IPS-11a (cell line): ENCODE measurements at regions not wholly inside any gene's neighbourhood (a gene's known extent, or its start where the extent isn't known, plus 50 kb on each side); places are given as distances from the start of the nearest gene placed in this dataset.
A peak's percentile ranks its signal among the peaks of the same experiment; 100 is the strongest.

Experiments used
- H3K4me3 ChIP-seq: one replicate; pipeline ENCODE4 v1.5.1; 2013; ENCODE audit warnings: low read depth, low read length, control low read depth

DNA sequence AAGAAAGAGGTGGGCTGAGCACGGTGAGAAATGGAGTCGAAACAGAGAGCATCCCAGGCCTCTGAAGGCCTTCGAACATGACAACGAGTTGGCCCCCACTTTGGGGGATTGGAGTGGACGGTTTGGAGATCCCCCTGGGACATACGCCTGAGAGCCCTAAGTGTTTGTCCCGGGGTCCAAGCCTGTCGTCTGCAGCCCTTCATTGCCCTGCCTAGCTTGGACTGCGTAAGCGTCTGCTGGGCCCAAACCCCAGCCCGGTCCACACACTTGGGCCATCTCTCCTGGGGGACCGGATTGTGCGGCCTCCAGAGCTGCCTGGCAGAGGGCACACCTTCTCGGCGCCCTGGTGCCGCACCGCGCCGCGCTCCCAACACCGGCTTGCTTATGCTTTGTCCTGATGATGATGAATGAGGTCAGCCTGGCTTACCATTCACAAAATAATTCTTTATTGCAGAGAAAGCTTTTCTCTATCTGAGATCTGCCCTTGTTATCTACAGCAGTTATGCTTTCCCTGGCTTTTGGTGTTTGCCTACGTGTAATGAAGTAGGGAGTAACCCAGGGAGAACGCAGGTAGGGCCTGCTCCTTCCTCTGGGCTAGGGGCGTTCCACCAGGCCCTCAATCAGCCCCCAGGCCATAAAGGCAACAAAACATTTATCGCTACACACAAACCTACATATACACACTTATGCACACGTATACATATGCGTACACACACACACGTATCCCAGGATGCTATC is 85.9 kb upstream of the PPARA start:
- no peak overlapping the region for H3K4me3 ChIP-seq

DNA sequence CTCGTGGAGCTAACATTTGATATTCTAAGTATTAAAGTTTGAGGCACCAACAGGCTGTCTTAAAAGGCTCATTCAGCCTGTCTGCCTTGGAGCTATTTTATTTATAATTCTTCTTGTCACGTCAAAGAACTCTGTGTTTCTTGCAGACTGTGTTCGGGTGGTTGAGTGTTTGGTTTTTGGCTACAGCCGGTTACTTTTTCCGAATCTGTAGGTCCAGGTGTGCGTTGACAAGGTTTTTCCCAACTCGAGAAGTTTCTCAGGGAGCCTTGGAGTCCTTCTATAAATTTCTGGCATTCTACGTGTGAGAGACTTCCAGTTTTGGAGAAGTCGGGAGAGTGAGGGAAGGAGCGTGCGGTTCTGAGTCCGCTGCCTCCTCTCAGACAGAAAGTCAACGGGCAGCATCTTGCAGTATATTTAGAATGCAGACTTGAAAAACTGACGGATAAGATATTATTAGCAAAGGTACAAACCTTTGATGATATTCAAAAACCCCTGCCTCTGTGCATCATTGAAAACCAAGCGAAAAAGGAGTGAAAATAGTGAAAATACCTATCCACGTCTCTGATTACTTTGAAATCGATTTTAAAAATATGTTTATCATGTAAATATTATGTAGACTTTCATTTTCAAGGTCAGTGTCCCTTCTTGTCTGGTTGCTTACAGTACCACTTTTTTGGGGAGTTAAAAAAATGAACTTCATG is 85.2 kb upstream of the PPARA start:
- no peak overlapping the region for H3K4me3 ChIP-seq

DNA sequence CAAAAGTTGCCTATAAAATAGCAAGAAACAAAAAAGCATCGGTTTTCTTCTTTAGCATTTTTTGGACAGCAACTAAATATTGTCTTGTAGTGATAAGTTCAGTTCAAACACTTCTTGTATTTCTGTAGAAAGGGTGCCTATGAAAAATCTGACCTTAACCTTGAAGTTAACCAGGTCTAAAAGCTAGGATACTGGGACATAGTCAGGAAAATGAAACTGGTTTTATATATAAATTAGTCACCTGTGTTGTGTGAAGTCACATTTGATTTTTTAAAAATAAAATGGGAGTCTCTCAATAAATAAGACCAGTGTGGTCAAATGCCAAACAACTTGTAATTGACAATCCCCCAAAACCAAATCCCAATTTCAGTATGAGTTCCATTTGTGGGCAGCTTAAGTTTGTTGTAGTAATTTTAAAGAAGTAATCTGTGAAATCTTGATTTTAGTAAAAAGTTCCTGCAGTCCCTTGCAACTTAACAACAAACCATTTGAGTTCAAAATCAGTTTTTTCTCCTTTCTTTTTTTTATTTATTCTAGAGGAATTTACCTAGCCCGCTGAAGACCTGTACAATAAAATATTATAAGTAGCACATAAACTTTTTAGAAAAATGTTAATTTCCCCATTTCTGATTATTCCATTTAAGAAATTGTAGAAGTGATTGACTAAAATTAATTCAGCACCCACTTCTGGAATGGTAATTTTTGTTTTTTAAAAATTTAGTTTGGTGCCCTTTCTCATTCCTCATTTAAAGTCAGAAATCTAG is 84.5 kb upstream of the PPARA start:
- no peak overlapping the region for H3K4me3 ChIP-seq

DNA sequence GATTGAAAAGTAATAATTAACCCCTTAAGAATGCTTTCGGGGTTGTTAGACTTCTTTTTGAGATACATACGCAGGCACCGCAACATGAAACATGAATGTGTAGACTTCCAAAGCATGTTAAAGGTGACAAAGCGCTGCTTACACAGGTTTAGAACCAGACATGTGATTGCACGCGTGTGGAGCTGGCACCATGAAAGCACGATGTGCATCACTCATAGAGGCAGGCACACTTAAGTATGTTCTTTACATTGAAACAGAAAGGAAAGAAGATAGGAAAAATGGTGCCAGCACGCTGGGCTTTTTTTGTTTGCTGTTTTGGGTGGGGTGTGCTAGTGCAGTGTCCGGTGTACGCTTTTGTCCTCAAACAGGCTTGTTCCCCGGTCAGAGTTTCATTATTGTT is 83.6 kb upstream of the PPARA start:
- H3K4me3 ChIP-seq = no peak overlapping the region

DNA sequence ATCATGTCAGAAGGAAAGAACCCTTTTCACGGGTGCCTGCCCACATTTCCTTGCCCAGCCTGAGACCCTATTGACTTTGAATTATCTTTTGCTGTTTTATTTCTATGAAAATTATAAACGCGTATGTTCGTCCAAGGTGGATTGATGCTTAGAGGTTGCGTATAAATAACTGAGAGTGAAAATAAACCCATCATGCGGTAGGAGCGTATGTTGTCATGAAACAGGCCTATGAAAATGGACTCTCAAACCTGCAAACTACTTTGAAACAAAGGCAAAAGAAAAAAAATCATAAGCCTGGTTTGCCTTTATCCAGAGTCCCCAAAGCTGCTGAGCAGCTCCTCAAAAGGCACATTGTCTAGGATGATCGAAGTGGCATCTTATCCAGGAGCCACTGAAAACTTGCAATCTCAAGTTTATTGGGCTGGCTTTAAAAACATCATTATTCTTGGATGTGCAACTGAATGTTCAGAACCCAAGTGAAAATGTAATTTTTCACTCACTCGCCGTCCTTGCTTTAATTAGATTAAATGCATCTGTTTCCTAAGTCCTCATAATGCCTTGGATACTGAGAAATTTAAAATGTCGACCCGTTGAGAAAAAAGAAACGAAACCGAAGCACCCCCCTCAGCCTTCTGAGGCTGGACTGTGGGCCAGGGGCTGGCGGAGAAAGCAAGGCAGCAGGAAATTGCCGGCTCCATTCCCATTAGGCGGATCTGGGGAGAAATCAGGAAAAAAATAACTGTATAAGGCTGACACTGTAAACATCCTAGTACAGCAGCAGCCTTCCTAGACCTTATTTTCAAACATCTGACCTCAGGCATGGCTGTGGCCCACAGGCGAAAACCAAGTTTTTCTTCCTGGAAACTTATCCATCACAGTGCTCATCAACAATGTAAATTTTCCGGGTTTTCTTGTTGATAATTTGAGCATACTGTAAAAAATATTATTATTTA is 82.9 kb upstream of the PPARA start:
- no peak overlapping the region for H3K4me3 ChIP-seq

DNA sequence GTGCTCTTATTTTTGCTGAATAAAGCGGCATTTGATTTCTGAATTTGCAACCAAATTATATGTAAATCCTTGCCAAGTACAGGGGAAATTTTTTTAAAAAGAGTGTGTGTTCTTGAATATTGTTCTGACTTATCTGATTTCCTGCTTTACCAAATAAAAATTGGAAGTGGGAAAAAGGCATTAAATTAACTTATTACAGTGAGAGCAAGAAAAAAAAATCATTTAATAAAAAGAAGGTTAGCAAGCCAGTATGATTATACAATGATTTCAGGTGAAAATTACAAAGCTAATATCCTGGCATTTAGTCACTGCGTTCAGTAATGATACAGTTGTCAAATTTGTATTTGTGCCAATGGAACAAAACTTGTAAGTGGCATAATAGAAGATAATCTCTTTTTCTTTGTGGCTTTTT is 82.1 kb upstream of the PPARA start:
- H3K4me3 ChIP-seq = no peak overlapping the region

DNA sequence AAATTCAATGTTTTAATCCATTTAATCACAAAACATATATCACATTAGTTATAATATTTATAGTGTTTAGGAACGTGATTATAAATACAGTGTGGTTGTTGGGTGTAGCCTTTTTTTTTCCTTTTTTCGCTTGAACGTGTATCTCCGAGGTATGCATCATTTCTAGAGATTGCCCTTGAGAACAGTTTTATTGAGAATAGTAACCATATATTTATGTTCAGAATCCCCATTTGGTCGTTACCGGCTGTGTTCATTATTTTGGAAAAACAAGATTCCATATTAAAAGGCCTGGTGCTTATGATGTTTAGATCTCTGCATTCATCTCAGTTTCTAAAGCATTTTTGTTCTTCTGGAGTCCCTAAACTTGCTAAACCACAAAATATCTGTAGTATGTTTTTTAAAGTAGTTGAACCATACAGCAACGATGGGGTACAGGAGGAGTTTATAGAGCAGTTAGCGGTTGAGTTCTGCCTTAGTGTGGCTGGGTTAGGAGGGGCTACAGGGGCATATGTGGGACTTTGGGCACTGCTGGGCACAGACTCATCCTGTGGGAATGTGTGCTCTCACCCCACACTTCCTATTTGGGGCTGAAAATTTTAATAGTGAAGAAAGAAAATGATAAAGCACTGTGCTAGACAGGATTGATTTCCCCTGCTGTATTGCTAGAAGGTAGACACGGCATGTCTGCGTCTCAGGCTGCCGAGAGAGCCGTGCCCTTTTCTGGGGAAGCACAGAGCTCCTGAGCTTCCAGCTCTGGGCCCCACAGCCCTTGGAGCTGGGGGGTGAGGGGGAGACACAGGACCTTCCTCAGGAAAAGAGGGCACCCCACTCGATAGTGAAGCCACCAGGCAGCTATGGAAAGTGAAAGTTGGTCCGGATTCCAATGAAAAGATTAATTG is 81.5 kb upstream of the PPARA start:
- H3K4me3 ChIP-seq = no peak overlapping the region

DNA sequence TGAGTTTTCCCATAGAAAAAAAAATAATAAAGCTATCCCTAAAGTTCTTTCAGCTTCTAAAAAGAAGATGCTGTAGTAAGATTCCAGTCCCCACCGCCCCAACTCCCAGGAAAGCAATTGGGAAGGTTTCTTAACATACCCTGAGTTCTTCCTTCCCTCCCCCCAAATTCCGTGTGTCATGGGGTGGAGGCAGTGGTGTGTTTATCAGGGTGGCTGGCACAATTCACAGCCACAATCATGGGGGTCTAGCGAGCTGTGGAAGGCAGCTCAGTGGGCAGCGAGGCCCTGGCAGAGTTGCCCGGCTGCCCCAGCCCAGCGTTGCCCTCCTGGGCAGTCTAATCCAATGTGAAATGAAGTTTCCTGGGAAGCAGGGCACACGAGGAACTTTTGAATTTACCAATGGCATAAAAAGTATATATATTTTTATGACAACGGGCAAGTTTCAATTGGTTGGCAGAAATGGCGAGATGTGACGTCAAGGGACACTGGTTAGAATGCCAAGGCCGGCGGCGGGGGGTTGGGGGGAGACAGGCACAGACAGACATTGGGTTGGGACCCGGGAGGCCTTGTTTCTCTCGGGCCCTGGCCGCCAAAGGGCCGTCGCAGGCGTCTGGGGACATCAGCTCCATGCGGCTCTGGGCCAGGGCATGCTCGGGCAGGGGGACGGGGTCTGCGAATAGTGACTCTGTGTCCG is 80.7 kb upstream of the PPARA start:
- peak overlapping the region; percentile 55 for H3K4me3 ChIP-seq

DNA sequence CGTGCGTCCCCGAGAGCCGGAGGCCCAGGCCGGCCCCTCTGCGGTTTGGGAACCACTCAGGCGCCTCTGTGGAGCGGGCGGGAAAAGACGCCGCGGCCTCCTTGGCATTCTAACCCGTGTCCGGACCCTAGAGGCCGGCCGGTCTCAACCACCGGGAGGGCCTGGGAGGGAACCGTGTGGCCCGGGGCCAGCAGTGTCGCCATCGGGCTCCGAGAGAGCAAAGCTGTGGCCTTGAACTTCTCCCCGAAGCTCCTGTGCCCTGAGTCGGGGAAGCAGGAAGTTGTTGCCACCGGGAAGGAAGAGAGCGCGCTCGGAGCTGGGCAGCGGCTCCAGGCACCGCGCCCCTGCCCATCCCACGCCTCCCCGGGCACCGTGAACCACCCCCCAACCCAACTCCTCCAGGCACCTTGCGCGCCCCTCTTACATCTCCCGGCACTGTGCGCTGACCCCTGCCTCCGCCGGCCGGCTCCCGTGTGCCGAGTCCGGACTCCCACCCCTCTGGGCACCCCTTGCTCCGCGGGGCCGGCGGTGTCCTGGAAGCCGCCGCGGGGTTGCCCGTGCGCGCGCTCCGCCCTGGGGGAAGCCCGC is 80.0 kb upstream of the PPARA start:
- H3K4me3 ChIP-seq = peak overlapping the region; percentile 55

DNA sequence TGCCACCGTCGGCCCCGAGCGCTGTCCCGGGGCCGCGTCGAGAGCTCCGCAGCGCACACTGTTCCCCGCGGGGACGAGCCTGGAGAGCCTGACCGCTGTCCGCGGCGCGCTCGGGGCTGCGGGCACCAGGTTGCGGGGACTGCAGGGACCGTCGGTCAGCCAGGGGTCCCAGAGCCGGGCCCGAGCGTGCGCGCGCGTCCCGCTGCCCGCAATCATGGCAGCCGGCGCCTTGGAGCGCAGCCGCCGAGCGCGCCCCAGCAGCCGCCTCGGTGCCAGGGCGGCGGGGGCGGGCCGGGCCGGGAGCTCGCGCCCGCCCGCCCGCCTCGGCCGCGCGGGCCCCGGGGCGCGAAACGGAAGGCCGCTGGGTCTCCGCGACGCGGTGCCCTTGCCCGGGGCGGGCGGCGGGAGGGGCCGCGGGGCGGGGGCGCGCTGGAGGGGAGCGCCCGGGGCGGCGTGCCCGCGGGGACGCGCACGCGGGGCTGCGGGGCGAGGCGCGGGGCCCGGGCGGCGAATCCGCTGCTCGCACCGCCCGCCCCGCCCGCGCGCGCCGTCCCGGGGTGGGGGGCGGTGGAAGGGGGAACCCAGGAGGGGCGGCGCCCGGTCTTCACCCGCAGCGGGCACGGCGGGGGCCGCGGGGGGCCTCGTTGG is 79.4 kb upstream of the PPARA start:
- peak overlapping the region; percentile 55 for H3K4me3 ChIP-seq

DNA sequence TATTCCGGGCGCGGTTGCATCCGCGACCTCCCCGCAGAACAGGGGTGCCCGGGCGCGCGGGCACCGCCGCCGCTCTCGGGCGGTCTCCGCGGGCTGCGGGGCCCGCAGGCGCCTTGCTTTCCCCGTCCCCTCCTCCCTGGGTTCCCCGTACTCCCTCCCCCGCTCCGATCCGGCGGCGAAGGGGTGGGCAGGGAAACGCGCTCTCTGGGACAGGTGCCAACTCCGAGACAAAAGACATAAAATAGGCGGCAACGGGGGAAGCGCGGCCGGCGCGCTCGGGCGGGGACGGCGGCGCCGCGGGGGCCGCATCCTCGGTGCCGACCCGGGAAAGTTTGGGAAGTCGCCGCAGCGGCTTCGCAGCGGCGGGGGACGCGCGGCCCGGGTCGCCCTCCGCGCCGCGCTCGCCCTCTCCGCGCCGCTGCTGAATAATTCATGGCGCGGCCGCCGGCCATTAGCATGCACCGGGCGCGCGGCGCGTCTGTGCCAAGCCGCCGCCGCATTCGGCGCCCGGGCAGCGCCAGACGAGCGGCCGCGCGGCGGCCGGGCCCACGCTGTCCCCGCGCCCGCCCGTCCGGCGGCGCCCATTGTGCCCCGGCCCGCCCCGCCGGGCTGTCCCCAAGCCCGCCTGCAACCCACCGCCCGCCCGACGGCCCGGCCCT is 78.7 kb upstream of the PPARA start:
- H3K4me3 ChIP-seq = peak overlapping the region; percentile 39

DNA sequence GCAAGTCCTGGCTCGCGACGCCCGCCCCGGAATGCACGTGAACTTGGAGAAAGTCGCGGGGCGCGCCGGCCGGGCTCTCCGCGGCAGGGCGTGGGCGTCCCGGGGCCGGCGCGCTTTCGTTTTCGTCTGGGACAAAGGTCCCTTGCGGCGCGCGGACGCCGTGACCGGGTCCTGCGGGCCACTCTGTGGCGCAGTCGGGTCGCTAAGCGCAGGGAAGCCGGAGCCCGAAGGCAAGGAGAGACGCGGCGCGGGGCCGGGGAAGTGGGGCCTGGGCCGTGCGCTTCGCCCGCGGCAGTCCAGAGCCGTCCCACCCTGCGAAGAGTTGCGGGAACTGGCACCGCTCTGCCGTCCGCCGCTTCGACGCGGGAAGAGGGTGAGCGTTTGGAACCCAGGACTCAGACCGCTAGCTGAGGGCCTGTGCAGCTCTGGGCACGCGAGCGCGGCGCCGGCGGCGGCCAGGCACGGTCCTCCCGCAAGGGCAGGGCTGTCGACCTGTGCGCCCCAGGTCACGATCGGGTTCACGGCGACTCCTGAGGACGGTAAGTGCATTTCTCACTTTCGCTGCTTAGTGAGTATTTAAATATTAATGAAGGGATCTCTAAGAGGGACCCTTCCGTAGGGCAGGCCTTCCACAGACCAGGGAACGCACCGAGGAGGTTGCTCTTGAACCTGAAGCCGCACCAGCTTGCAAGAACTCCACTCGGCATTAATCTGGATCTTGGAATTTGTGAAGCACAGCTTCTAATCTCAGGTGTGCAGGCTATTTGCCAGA is 78.0 kb upstream of the PPARA start:
- peak overlapping the region; percentile 72 for H3K4me3 ChIP-seq

DNA sequence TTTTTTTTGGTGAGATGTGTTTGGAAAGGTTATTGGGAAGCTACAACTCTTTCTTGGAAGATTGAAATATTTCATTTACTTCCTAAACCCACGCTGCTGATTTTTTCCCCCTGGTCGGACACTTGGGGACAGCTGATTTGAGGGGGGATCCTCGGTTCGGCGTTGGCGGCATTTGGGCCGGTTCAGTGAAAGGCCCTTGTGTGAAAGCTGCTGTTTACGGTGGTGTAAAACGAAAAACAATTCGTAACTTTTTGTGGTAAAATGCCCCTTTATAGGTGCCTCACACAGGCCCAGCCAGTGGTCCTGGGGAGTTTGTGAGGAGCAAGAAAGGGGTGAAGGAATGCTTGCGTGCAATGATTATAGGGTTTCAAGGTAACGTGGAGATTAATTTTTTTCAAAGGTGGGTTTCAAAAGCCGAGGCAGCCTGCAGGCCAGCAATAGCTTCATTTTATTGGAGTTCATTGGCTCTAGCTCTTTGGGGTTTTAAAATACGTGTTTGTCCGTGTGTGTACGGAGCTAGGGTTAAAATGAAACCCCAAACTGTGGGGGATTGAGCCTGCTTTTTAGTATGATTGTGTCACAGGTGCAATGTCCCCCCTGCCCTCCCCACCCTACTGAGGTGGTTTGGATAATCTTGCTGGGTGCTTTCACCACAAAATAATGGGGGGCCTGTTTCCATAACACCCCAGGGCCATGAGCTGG is 77.2 kb upstream of the PPARA start:
- H3K4me3 ChIP-seq = peak overlapping the region; percentile 72

DNA sequence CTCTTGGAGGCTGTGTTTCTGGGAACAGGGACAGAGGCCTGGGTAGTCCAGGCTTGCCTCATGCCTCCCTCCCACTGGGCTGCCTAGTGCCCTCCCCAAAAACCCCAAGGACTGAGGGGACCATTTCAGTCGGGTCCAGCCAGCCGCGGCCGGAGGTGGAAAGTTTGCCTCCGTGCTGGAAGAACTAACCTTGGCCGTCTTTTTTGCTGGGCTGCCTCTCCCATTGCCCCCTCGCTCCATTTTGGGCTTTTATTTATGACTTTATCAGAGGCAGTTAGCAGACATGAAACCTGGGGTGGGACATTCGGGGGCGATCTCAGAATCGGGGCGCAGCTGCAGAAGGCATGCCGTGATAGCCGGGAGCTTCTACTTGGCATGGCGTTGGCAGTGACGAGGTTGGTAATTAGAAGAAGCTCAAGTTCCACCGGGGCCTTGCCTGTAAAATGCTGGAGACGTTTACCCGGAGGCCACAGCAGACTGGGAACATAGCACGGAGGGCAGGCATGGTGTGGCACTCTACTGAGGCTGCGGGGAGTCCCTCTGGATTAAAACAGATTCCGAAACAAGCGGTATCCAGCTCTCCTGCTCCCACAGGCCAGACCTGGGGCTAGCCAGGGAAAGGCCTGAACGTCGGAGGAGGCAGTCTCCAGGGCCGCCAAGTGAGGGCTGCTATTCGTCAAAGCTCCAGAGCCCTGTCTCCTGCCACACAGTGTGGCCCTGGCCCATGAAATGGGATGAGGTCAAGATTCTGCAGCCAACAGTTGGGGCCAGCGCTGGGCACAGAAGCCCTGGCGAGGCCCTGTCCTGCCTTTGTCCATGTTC is 76.4 kb upstream of the PPARA start:
- no peak overlapping the region for H3K4me3 ChIP-seq

DNA sequence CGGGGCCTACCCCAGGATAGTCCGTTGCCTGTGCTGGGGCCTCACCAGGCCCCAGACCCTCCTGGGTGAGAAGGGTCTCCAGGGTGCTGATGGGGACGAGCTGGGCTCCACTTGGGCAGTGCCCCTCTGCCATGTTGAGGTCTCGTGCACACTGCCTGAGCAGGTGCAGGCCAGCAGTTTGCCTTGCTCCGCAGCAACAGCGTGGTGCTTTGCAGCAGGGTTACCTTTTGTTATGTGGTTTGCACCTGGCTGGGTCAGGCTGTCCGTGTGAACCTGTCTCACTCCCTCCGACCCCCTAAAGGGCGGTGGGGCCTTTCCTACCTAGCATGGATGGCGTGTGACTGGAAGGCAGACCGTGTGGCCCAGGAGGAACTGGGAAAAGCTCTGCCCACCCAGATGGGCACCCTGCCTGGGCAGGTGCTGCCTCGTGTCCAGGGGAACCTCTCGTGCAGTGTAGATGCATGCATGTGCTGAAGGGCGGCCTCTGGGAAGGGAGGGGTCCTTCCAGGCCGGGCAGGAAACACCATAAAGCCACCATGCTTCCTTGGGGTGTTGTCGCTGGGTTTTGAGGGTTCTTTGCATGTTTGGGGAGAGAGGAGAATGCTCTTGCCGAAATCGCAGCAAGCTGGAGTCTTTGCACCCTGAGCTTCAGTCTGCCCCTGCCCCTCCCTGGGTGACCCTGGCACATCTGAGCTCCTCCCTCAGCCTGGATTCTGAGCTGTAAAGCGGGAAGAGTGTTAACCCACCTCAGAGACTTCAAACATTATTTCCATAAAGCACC is 75.4 kb upstream of the PPARA start:
- H3K4me3 ChIP-seq = no peak overlapping the region
